ENCODE measurements at regions not wholly inside any gene's neighbourhood (a gene's known extent, or its start where the extent isn't known, plus 50 kb on each side); places are given as distances from the start of the nearest gene placed in this dataset.

DNA sequence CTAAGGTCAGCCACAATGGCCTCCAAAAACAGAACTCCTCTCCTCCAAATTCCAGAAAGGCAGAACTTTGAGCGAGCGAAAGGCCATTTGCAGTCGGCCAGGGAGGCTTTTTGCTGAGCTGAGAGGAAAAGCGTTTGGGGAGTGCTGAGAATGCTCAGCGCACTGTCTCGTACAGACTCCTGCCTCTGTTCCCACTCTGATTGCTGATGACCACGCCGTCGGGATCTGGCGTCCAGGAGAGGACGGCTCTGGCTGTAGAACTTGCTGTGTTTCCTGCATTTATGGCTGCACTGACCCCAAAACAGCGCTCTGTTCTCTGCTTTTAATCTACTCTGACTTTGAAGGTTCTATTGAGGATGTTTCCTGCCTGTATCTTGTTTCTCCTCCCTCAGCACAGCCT lies 82.4 kb upstream of the WSCD2 start:
- H3K36me3 ChIP-seq (ENCODE audit: low read depth) = no peaks in the 10 kb centered on the region
- TF ChIP-seq, protein P1, sequence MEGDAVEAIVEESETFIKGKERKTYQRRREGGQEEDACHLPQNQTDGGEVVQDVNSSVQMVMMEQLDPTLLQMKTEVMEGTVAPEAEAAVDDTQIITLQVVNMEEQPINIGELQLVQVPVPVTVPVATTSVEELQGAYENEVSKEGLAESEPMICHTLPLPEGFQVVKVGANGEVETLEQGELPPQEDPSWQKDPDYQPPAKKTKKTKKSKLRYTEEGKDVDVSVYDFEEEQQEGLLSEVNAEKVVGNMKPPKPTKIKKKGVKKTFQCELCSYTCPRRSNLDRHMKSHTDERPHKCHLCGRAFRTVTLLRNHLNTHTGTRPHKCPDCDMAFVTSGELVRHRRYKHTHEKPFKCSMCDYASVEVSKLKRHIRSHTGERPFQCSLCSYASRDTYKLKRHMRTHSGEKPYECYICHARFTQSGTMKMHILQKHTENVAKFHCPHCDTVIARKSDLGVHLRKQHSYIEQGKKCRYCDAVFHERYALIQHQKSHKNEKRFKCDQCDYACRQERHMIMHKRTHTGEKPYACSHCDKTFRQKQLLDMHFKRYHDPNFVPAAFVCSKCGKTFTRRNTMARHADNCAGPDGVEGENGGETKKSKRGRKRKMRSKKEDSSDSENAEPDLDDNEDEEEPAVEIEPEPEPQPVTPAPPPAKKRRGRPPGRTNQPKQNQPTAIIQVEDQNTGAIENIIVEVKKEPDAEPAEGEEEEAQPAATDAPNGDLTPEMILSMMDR (IDR thresholded peaks at IDR 0.05) = no peak
- H3K4me1 ChIP-seq (ENCODE audit: low read depth) = no peaks in the 10 kb centered on the region
- H3K4me3 ChIP-seq = no peak overlapping the region
- intact Hi-C loops (cut with DNase I, micrococcal nuclease) = no loop called here
- DNase-seq (no peak), ATAC-seq (no peak)
- no peaks in the 10 kb centered on the region for H3K9me3 ChIP-seq

DNA sequence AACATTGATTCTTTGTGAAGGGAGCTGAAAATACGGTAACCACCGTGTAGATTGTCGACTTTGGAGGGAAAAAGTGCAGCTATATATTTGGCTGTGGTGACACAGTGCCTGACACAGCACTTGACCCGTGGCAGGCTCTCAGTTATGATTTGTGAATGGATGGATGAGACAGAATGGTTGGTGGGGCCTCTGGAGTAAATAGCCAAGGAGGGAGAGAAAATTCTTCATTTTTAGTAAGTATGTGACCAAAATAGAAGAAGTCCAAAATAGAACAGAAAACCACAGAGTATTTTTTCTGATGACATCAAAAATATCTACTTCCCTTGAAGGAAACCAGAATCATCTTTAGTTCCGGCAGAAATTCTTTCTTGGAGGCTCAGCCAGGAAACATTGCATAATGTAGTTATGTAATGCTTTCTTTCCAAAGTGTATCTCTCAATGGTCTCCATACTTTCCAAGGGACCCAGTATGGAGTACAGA lies 82.0 kb upstream of the WSCD2 start:
- Histone ChIP-seq H3K4me3 (no peak overlapping the region), H3K4me1 (ENCODE audit: low read depth) (no peaks in the 10 kb centered on the region), H3K9me3 (no peaks in the 10 kb centered on the region), H3K36me3 (ENCODE audit: low read depth) (no peaks in the 10 kb centered on the region)
- TF ChIP-seq, protein P1 (IDR thresholded peaks at IDR 0.05) = no peak
- DNase-seq (no peak), ATAC-seq (no peak)
- intact Hi-C loops (cut with DNase I, micrococcal nuclease) = no loop called here

DNA sequence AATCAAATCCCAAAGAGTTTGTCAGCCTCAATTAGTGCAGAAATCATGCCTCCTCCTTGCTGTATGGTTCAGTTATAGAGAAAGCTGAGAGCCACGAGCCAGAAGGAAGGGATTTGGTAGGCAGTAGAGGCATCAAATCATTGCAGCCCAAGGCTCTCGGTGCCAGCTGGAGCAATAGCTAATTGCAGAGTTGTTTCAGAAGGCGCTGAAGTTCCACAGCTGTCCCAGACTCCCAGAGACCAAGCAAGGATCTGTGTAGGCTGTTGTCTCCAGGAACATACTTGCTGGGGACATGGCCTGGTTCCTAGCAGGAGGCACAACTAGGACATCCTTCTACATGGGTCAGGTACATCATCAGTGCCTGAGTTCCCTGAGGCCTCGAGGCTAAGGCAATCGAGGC lies 80.4 kb upstream of the WSCD2 start:
- TF ChIP-seq, protein P1 (IDR thresholded peaks at IDR 0.05) = no peak
- intact Hi-C loops (cut with DNase I, micrococcal nuclease) = no loop called here
- H3K9me3 ChIP-seq = no peaks in the 10 kb centered on the region

GRCh38 chr12:108050696-108051095 lies 78.4 kb upstream of the WSCD2 start:
- DNase-seq (no peak), ATAC-seq (no peak)
- Histone ChIP-seq H3K9me3 (no peaks in the 10 kb centered on the region), H3K36me3 (ENCODE audit: low read depth) (no peaks in the 10 kb centered on the region), H3K4me3 (no peak overlapping the region), H3K4me1 (ENCODE audit: low read depth) (no peaks in the 10 kb centered on the region)
- intact Hi-C loops (cut with DNase I, micrococcal nuclease) = no loop called here
- TF ChIP-seq, protein P1 (IDR thresholded peaks at IDR 0.05) = no peak

More for the DNA sequence above, 80.4 kb upstream of the WSCD2 start:
- DNase-seq (no peak), ATAC-seq (no peak)
- Histone ChIP-seq H3K36me3 (ENCODE audit: low read depth) (no peaks in the 10 kb centered on the region), H3K4me3 (no peak overlapping the region), H3K4me1 (ENCODE audit: low read depth) (no peaks in the 10 kb centered on the region)

- H3K9me3 ChIP-seq = no peaks in the 10 kb centered on the region
- no peaks in the 10 kb centered on the region for H3K4me1 ChIP-seq (ENCODE audit: low read depth)
- H3K36me3 ChIP-seq (ENCODE audit: low read depth) = no peaks in the 10 kb centered on the region
- intact Hi-C loops (cut with DNase I, micrococcal nuclease) = no loop called here
- TF ChIP-seq, protein P1 (IDR thresholded peaks at IDR 0.05) = no peak
- no peak overlapping the region for H3K4me3 ChIP-seq
- DNase-seq (no peak), ATAC-seq (no peak)
Measured at GRCh38 chr12:108052260-108052659, 76.8 kb upstream of the WSCD2 start.

- Histone ChIP-seq H3K36me3 (ENCODE audit: low read depth) (no peaks in the 10 kb centered on the region), H3K9me3 (no peaks in the 10 kb centered on the region), H3K4me3 (no peak overlapping the region), H3K4me1 (ENCODE audit: low read depth) (no peaks in the 10 kb centered on the region)
- ATAC-seq (no peak), DNase-seq (no peak)
- TF ChIP-seq, protein P1 (IDR thresholded peaks at IDR 0.05) = no peak
- intact Hi-C loops (cut with DNase I, micrococcal nuclease) = no loop called here
Measured at GRCh38 chr12:108053512-108053911, 75.6 kb upstream of the WSCD2 start.
